Heart left ventricle (tissue), 16 donors: ENCODE measurements at regions not wholly inside any gene's neighbourhood (a gene's known extent, or its start where the extent isn't known, plus 50 kb on each side); places are given as distances from the start of the nearest gene placed in this dataset.

ENCODE experiments used
- ATAC-seq, 4 donors: fragments of 200-7000 bp; cut with Tn5 transposase; one replicate each; pipeline ENCODE4 v1.9.1; 2020 to 2022; ENCODE audit warnings: moderate library complexity in 4 of 4, mild to moderate bottlenecking in 3 of 4, moderate number of reproducible peaks in 1 of 4
- DNase-seq, 5 donors: peaks; one replicate each; pipeline ENCODE4 v3.0.0-alpha.2; 2020
- H3K27ac ChIP-seq, 12 donors: fragments of 200-600 bp; sonication (generic) in 4 of 12; one replicate each; pipeline versions ENCODE4 v1.5.0 to v1.8.0; 2016 to 2022; ENCODE audit warnings: mild to moderate bottlenecking in 2 of 12
- H3K27me3 ChIP-seq, 9 donors: fragments of 200-600 bp; sonication (generic) in 2 of 9; one replicate each; pipeline versions ENCODE4 v1.5.1 to v1.8.0; 2016 to 2022; ENCODE audit warnings: mild to moderate bottlenecking in 3 of 9
- H3K36me3 ChIP-seq, 9 donors: fragments of 200-600 bp; sonication (generic) in 2 of 9; one replicate each; pipeline versions ENCODE4 v1.5.0 to v1.8.0; 2018 to 2022; ENCODE audit warnings: mild to moderate bottlenecking in 2 of 9
- H3K4me1 ChIP-seq, 12 donors: fragments of 200-600 bp; sonication (generic) in 4 of 12; one replicate each; pipeline versions ENCODE4 v1.5.0 to v1.8.0; 2016 to 2022; ENCODE audit warnings: mild to moderate bottlenecking in 3 of 12
- H3K4me3 ChIP-seq, 12 donors: fragments of 200-600 bp; sonication (generic) in 4 of 12; one replicate each; pipeline versions ENCODE4 v1.5.0 to v1.8.0; 2017 to 2022; ENCODE audit warnings: mild to moderate bottlenecking in 9 of 12, moderate library complexity in 4 of 12
- H3K9me3 ChIP-seq, 12 donors: fragments of 200-600 bp; sonication (generic) in 4 of 12; one replicate each; pipeline versions ENCODE4 v1.5.0 to v1.8.0; 2016 to 2022; ENCODE audit warnings: mild to moderate bottlenecking in 1 of 12
- POLR2A ChIP-seq, 2 donors: fragments of 450-650 bp; IDR thresholded peaks; one replicate each; pipeline ENCODE4 v1.6.1; 2017; ENCODE audit warnings: antibody characterized with exemption in 2 of 2, mild to moderate bottlenecking in 2 of 2, moderate library complexity in 2 of 2
- WGBS, 4 donors: extraction: QIAGEN DNeasy Blood & Tissue Kit in 2 of 4; methylation state at CpG; one replicate each; pipeline versions ENCODE4 v1.1.5 to v1.1.7; 2013 to 2018; 5-methylcytosine and 5-hydroxymethylcytosine counted together
- intact Hi-C, 10 donors: fragments of 100-400 bp; cut with DNase I; formaldehyde crosslinking; loops; one replicate each; pipeline versions ENCODE4 v1.11.1 to v1.14.2; 2022
- TF ChIP-seq, protein P1 (sequence below), 12 donors: fragments of 200-600 bp; sonication (generic) in 4 of 12; IDR thresholded peaks; one replicate each; pipeline versions ENCODE4 v1.5.0 to v1.8.0; 2018 to 2022; ENCODE audit warnings: antibody characterized with exemption in 12 of 12, mild to moderate bottlenecking in 5 of 12
- donor health status: ischemic (EF 13 %, LVEDD 7.1; RV severe dilation, severe dysfunction).
- donor health status: healthy with polysubstance abuse.
- donor health status: DM: no; HTN: yes; CAD: no.
- donor health status: DM: no; HTN: no; CAD: no.
- donor health status: ischemic (EF 25% LVEDD 6.9; RV normal size, moderate dysfunction).
- donor health status: ischemic (EF 25% LVEDD 5.7; RV mildly dilated, moderate dysfunction).
- donor health status: healthy.
- donor health status: DM: yes; HTN: yes; CAD: no.
- donor health status: ischemic (EF 35%, LVEDD 5.7; RV mildly dilated, moderate dysfunction).
- donor health status: nonischemic (EF 11% LVEDD 7.7; RV severe dilation, severe dysfunction).
- donor health status: DM: yes; HTN: yes; CAD: no.
- donor health status: PGD.
- donor health status: ischemic (EF 29% LVEDD 5.4; RV normal size, mild dysfunction).
- donor health status: nonischemic (EF 23%, LVEDD 6.1; RV moderate dilation, normal function).

DNA sequence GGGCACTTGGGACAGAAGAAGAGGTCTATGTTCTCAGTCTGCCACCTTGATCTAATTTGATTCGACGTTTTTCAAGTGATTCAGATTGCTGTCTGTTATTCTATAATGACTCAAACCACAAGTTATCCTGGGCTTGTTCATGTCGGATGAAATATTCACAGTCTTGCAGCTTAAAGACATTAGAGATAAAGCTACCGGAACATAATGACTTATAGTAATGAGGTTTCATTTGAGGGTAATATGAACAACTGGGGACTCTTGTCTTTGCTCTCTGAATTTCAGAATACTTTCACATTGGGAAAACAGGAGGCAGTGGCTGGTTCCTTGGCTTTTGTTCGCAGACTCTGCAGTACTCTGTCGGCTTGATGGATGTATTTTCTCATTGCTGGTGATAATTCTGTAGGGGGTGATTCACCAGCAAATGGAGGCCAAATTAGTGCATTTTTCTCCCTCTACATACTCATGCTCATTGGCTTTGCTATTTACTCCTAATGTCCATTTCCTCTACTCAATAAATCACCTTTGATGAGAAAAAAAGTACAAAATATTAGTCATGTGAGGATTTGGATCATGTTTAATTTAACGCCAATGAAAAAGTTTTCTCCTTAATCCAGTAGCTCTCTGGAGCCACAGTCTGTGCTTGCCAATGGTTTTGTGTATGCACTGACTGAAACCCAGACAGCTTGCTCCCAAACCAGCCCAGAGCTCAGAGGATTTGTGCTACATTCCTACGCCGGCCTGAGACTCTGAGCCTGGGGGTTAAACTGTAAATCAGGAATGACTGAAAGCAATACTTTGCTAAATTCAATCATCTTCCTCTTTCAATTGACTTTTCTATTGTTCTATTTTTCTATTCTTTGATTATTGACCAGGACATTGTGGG is 154.7 kb upstream of the ANKH start:
- ATAC-seq, result no peak
- H3K36me3 ChIP-seq, result no peaks in the 10 kb centered on the region
- TF ChIP-seq POLR2A (IDR thresholded peaks at IDR 0.05), result no peak
- DNase-seq, result no peak
- H3K4me1 ChIP-seq, result peaks cover 0 to 12% (median 5%) of the 10 kb centered on the region in 12 donors
- H3K4me3 ChIP-seq, result no peak overlapping the region
- H3K27me3 ChIP-seq, result no peaks in the 10 kb centered on the region
- no peak overlapping the region for H3K27ac ChIP-seq
- WGBS, 4 donors, result 80 to 85% (median 84%) methylated on average over 9 of the region's 9 CpGs
- intact Hi-C loops, result no loop called here
- peaks cover 0 to 3% (median 0%) of the 10 kb centered on the region in 12 donors for H3K9me3 ChIP-seq

DNA sequence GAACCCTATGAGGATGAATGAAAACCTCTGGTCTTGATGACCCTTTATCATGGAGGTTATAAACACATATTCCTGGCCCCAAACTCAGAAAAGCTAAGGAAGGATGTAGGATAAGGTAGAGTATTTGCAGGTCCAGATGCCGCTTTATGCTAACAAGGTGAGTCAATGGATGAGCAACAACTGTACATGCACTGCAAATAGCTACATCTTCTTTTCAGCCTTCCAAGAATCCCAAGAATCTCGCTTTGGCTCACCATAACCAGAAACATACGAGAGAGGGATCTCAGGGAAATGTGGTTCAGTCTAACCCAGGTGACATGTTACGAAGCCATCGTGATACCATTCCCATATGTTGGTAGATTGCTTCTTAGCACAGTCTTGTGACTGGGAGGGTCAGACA is 152.3 kb upstream of the ANKH start:
- Histone ChIP-seq H3K36me3 (no peaks in the 10 kb centered on the region), H3K4me3 (no peak overlapping the region), H3K27ac (no peak overlapping the region), H3K4me1 (peaks cover 0 to 19% (median 7%) of the 10 kb centered on the region in 12 donors), H3K27me3 (no peaks in the 10 kb centered on the region), H3K9me3 (peaks cover 0 to 3% (median 0%) of the 10 kb centered on the region in 12 donors)
- no peak for TF ChIP-seq POLR2A (IDR thresholded peaks at IDR 0.05)
- TF ChIP-seq, protein P1, sequence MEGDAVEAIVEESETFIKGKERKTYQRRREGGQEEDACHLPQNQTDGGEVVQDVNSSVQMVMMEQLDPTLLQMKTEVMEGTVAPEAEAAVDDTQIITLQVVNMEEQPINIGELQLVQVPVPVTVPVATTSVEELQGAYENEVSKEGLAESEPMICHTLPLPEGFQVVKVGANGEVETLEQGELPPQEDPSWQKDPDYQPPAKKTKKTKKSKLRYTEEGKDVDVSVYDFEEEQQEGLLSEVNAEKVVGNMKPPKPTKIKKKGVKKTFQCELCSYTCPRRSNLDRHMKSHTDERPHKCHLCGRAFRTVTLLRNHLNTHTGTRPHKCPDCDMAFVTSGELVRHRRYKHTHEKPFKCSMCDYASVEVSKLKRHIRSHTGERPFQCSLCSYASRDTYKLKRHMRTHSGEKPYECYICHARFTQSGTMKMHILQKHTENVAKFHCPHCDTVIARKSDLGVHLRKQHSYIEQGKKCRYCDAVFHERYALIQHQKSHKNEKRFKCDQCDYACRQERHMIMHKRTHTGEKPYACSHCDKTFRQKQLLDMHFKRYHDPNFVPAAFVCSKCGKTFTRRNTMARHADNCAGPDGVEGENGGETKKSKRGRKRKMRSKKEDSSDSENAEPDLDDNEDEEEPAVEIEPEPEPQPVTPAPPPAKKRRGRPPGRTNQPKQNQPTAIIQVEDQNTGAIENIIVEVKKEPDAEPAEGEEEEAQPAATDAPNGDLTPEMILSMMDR (IDR thresholded peaks at IDR 0.05), result no peak
- DNase-seq, result no peak
- 92 to 97% (median 95%) methylated on average over 5 of the region's 5 CpGs for WGBS, 4 donors
- no peak for ATAC-seq
- intact Hi-C loops, result no loop called here

DNA sequence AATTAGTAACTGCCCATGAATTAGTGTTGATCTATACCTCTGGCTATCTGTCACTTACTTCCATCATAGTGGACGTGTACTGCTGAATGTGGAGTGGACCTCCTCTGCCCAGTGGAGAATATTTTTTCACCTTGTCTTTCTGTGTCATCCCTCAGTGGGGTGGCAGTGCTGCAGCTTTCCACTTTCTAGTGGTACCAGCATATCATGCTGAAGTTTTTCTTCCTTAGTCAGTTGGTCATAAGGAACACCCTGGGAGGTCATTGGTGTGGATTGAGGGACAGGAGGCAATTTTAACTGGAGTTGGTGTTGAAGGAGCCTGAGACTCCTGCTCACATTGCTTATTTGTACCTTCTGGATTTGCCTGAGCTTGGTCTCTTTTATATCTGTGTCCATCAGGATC is 151.7 kb upstream of the ANKH start:
- intact Hi-C loops, result no loop called here
- TF ChIP-seq, protein P1 (IDR thresholded peaks at IDR 0.05), result no peak
- no peak for TF ChIP-seq POLR2A (IDR thresholded peaks at IDR 0.05)
- 95 to 96% (median 95%) methylated on average over 1 of the region's 1 CpG for WGBS, 4 donors

DNA sequence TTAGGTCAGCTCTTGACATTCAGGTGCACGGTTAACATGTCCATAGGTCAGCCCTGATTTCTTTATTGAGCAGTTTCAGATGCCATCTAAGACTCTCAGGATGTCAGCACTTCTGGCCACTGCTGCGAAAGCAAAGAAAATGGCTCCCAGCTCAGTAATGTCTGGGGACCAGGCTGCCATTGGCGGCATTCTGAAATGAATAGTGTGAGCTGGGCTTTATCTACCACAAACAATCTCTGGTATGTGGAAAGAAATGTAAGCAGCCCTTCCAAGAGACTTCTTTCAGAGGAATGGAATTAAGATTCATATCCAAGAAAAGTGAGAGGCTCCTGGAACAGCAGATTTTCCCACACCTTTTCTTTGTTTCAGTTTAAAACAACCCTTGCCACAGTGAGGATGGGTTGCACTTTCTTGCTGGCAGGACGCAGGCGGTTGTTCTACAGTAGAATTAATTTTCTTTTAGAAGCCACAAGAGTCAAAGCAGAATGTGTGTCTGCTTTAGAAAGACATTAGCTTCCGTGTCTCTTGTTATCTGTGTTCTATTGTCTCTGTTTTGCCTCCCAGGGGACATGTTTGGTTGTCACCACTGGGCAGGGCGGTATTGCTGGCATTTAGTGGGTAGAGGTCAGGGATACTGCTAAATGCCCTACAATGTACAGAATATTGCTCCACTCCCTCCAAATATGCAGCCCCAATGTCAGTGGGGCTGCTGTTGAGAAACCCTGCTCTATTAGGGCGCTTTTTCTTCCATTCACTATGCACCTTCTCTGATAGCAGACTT is 149.9 kb upstream of the ANKH start:
- Histone ChIP-seq H3K4me1 (peaks cover 0 to 19% (median 7%) of the 10 kb centered on the region in 12 donors), H3K27me3 (no peaks in the 10 kb centered on the region), H3K36me3 (no peaks in the 10 kb centered on the region), H3K4me3 (peak overlapping the region in 6 of 12 donors; percentile 1 to 26 (median 10)), H3K27ac (peak overlapping the region; percentile 24 to 84 (median 52)), H3K9me3 (peaks cover 0 to 3% (median 0%) of the 10 kb centered on the region in 12 donors)
- intact Hi-C loops, result no loop called here
- ATAC-seq (peak; percentile 60 to 81 (median 69)), DNase-seq (peak in 1 of 5 donors; percentile 31)
- 31 to 40% (median 37%) methylated on average over 8 of the region's 8 CpGs for WGBS, 4 donors
- TF ChIP-seq, protein P1 (IDR thresholded peaks at IDR 0.05), result no peak
- TF ChIP-seq POLR2A (IDR thresholded peaks at IDR 0.05), result no peak

More for the DNA sequence above, 151.7 kb upstream of the ANKH start:
- Histone ChIP-seq H3K27me3 (no peaks in the 10 kb centered on the region), H3K9me3 (peaks cover 0 to 3% (median 0%) of the 10 kb centered on the region in 12 donors), H3K4me3 (no peak overlapping the region), H3K27ac (no peak overlapping the region), H3K36me3 (no peaks in the 10 kb centered on the region), H3K4me1 (peaks cover 0 to 19% (median 7%) of the 10 kb centered on the region in 12 donors)
- ATAC-seq (no peak), DNase-seq (no peak)
